HCT116 (cell line): ENCODE measurements at regions not wholly inside any gene's neighbourhood (a gene's known extent, or its start where the extent isn't known, plus 50 kb on each side); places are given as distances from the start of the nearest gene placed in this dataset.

ENCODE experiments used
- ATAC-seq: fragments of 200-7000 bp; cut with Tn5 transposase; 2 replicates; pipeline ENCODE4 v1.9.1; 2020; ENCODE audit warnings: mild to moderate bottlenecking, moderate library complexity
- BruUV-seq: library from RNA; stranded (reverse); fragments of 400-500 nt; replicated peaks from 2 replicates; lab custom pipeline; 2021; lab: Mats Ljungman, UMichigan
- CTCF ChIA-PET: fragments of 300-600 bp; sonication (Branson Sonifier 250); formaldehyde crosslinking; loops from one replicate; lab custom pipeline; 2021; ENCODE audit warnings: antibody characterized with exemption; lab: Charles Lee
- POLR2A ChIA-PET: fragments of 300-600, 350-600 bp; sonication (Branson Sonifier 250); formaldehyde crosslinking; loops from one replicate; lab custom pipeline; 2021; ENCODE audit warnings: antibody characterized with exemption; lab: Charles Lee
- RAD21 ChIA-PET, 2 experiments: fragments of 300-600 bp; sonication (Branson Sonifier 250); formaldehyde crosslinking; loops; one replicate each; lab custom pipeline; 2023; ENCODE audit warnings: low total read pairs in 2 of 2; ENCODE audit not compliant: uncharacterized antibody in 2 of 2, unreplicated experiment in 2 of 2, low non-redundant PET in 1 of 2; lab: Charles Lee
- DNase-seq: peaks from one replicate; pipeline ENCODE4 v3.0.0-alpha.2; 2010; ENCODE audit warnings: low read depth, low spot score
- H2AFZ ChIP-seq: fragments of 200-600 bp; shearing (Covaris generic), sonication (generic); 2 replicates; pipeline ENCODE4 v1.6.1; 2017; ENCODE audit warnings: low read depth, mixed run types, mixed read lengths, antibody characterized with exemption, low read length; ENCODE audit not compliant: poor library complexity, severe bottlenecking
- H3K27ac ChIP-seq: 2 replicates; pipeline ENCODE4 v1.5.1; 2012; ENCODE audit warnings: low read depth, low read length
- H3K27me3 ChIP-seq: fragments of 200-600 bp; sonication (generic); 2 replicates; pipeline ENCODE4 v1.6.1; 2016; ENCODE audit warnings: mixed run types, low read length, mixed read lengths; ENCODE audit not compliant: insufficient read depth
- H3K36me3 ChIP-seq, 2 experiments: fragments of 200-500 bp in 1 of 2; fragments of 200-600 bp in 1 of 2; sonication (Bioruptor generic) in 1 of 2; sonication (generic) in 1 of 2; 2 replicates each; pipeline versions ENCODE4 v1.5.1 to v1.6.1; 2014 to 2016; ENCODE audit warnings: low read length in 2 of 2, inconsistent platforms in 1 of 2, mixed read lengths in 1 of 2, mixed run types in 1 of 2; ENCODE audit not compliant: insufficient read depth in 2 of 2, control insufficient read depth in 1 of 2
- H3K4me1 ChIP-seq, 2 experiments: fragments of 200-600 bp in 1 of 2; sonication (generic) in 1 of 2; 2 replicates each; pipeline versions ENCODE4 v1.5.1 to v1.6.1; 2012 to 2017; ENCODE audit warnings: low read length in 2 of 2, inconsistent platforms in 1 of 2, mild to moderate bottlenecking in 1 of 2, mixed read lengths in 1 of 2, mixed run types in 1 of 2, moderate library complexity in 1 of 2; ENCODE audit not compliant: insufficient read depth in 2 of 2, control insufficient read depth in 1 of 2
- H3K4me2 ChIP-seq: fragments of 200-600 bp; sonication (generic); 2 replicates; pipeline ENCODE4 v1.6.1; 2017; ENCODE audit warnings: mixed run types, low read length, mixed read lengths
- H3K4me3 ChIP-seq, 2 experiments: fragments of 200-600 bp in 1 of 2; sonication (generic) in 1 of 2; replicated peaks in 1 of 2; 2 replicates each; pipeline ENCODE4 v1.5.1; 2011 to 2016; ENCODE audit warnings: low read length in 2 of 2, control low read depth in 1 of 2, low read depth in 1 of 2, mild to moderate bottlenecking in 1 of 2, mixed read lengths in 1 of 2, mixed run types in 1 of 2
- H3K79me2 ChIP-seq: fragments of 200-600 bp; sonication (generic); 2 replicates; pipeline ENCODE4 v1.6.1; 2017; ENCODE audit warnings: mild to moderate bottlenecking, mixed run types, low read length, moderate library complexity, mixed read lengths; ENCODE audit not compliant: insufficient read depth
- H3K9ac ChIP-seq: fragments of 200-600 bp; sonication (generic); 2 replicates; pipeline ENCODE4 v1.6.1; 2016; ENCODE audit warnings: low read length, mixed read lengths
- H3K9me2 ChIP-seq: fragments of 200-600 bp; sonication (generic), shearing (Covaris generic); 2 replicates; pipeline ENCODE4 v1.6.1; 2017; ENCODE audit warnings: mixed run types, mild to moderate bottlenecking, moderate library complexity; ENCODE audit not compliant: insufficient read depth
- H3K9me3 ChIP-seq, 2 experiments: fragments of 200-500 bp in 1 of 2; fragments of 200-600 bp in 1 of 2; sonication (Bioruptor generic) in 1 of 2; sonication (generic) in 1 of 2; 2 replicates each; pipeline ENCODE4 v1.6.1; 2014 to 2017; ENCODE audit warnings: low read length in 2 of 2, mixed read lengths in 2 of 2, inconsistent platforms in 1 of 2, low read depth in 1 of 2, mild to moderate bottlenecking in 1 of 2, mixed run types in 1 of 2, moderate library complexity in 1 of 2; ENCODE audit not compliant: control insufficient read depth in 1 of 2, insufficient read depth in 1 of 2
- H4K20me1 ChIP-seq: fragments of 200-600 bp; sonication (generic), shearing (Covaris generic); 2 replicates; pipeline ENCODE4 v1.6.1; 2017; ENCODE audit warnings: mixed run types, mild to moderate bottlenecking, moderate library complexity; ENCODE audit not compliant: insufficient read depth
- CBX3 ChIP-seq: IDR thresholded peaks from 2 replicates; pipeline ENCODE4 v1.6.1; 2012; ENCODE audit warnings: low read depth
- CEBPB ChIP-seq: IDR thresholded peaks from 2 replicates; pipeline ENCODE4 v1.6.1; 2012; ENCODE audit warnings: low read depth
- EGR1 ChIP-seq: IDR thresholded peaks from 2 replicates; pipeline ENCODE4 v1.6.1; 2012; ENCODE audit warnings: low read depth
- EZH2 ChIP-seq: fragments of 200-600 bp; sonication (generic); IDR thresholded peaks from 2 replicates; pipeline ENCODE4 v1.6.1; 2017; ENCODE audit warnings: antibody characterized with exemption, mixed run types
- EZH2phosphoT487 ChIP-seq: fragments of 200-600 bp; IDR thresholded peaks from 2 replicates; pipeline ENCODE4 v1.6.1; 2018; ENCODE audit warnings: antibody characterized with exemption, borderline replicate concordance
- FOSL1 ChIP-seq: IDR thresholded peaks from 2 replicates; pipeline ENCODE4 v1.6.1; 2012; ENCODE audit warnings: low read depth
- POLR2A ChIP-seq: IDR thresholded peaks from 2 replicates; pipeline ENCODE4 v1.7.0; 2011; ENCODE audit warnings: borderline replicate concordance; ENCODE audit not compliant: insufficient read depth, insufficient read length; ENCODE audit errors: extremely low read depth
- POLR2AphosphoS5 ChIP-seq: IDR thresholded peaks from 2 replicates; pipeline ENCODE4 v1.6.1; 2011; ENCODE audit warnings: mild to moderate bottlenecking, low read depth, low read length, moderate library complexity
- SIN3A ChIP-seq: IDR thresholded peaks from 2 replicates; pipeline ENCODE4 v1.6.1; 2012; ENCODE audit warnings: low read depth
- SRF ChIP-seq: IDR thresholded peaks from 2 replicates; pipeline ENCODE4 v1.6.1; 2012; ENCODE audit warnings: low read depth
- TCF7L2 ChIP-seq: IDR thresholded peaks from 2 replicates; pipeline ENCODE4 v1.7.0; 2011; ENCODE audit warnings: borderline replicate concordance, inconsistent platforms; ENCODE audit not compliant: insufficient read depth, insufficient read length; ENCODE audit errors: extremely low read depth
- YY1 ChIP-seq: IDR thresholded peaks from 2 replicates; pipeline ENCODE4 v1.6.1; 2011; ENCODE audit warnings: low read length, low read depth, moderate library complexity, mild to moderate bottlenecking; ENCODE audit not compliant: insufficient replicate concordance; ENCODE audit errors: extremely low read depth
- ZNF274 ChIP-seq: fragments of 200-500 bp; sonication (Bioruptor generic); IDR thresholded peaks from 2 replicates; pipeline ENCODE4 v1.6.1; 2014; ENCODE audit warnings: mild to moderate bottlenecking, low read depth, low read length, inconsistent platforms
- intact Hi-C: fragments of 100-400 bp; cut with micrococcal nuclease; formaldehyde crosslinking; loops from 2 replicates; pipeline ENCODE4 v1.10.0; 2022
- TF ChIP-seq, protein P1 (sequence below): IDR thresholded peaks from 2 replicates; pipeline ENCODE4 v1.6.1; 2012
- TF ChIP-seq, protein P2 (sequence below): IDR thresholded peaks from 2 replicates; pipeline ENCODE4 v1.6.1; 2011; ENCODE audit warnings: mild to moderate bottlenecking, low read length, moderate library complexity; ENCODE audit not compliant: insufficient replicate concordance; ENCODE audit errors: extremely low read depth
- TF ChIP-seq, protein P3 (sequence below): IDR thresholded peaks from 2 replicates; pipeline ENCODE4 v1.6.1; 2012
- TF ChIP-seq, protein P4 (sequence below): IDR thresholded peaks from 2 replicates; pipeline ENCODE4 v1.6.1; 2012; ENCODE audit warnings: low read depth

DNA sequence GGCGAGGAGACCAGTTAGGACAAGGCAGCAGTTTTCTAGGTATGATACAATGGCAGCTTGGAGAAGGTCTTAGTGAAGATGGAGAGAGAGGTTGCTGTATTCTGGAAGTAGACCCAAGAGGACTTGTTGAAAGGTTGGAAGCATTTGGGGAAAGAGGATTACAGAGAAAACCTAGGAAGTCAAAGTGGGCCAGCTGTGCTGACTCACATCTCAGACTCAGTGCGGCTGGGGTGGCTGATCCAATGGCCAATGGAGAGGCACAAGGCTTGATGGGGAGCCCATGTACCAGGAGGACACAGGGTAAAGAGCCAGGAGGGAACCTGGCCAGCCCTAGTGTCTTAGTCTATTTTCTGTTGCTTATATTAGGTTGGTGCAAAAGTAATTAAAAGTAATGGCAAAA, 194.5 kb upstream of the GALNT17 start:
- ChIA-PET POLR2A (no interaction called here), RAD21 (no interaction called here), CTCF (no interaction called here)
- H3K9me3 ChIP-seq = peaks cover 0 to 10% of the 10 kb centered on the region in 2 experiments; a peak in 2 of 4 replicates
- H3K9ac ChIP-seq = no peak overlapping the region
- no peaks in the 10 kb centered on the region for H3K36me3 ChIP-seq
- H2AFZ ChIP-seq = no peak overlapping the region
- H3K4me1 ChIP-seq = no peaks in the 10 kb centered on the region
- no peak overlapping the region for H3K4me3 ChIP-seq
- ATAC-seq (no peak), DNase-seq (no peak)
- H3K27me3 ChIP-seq = no peaks in the 10 kb centered on the region
- H3K79me2 ChIP-seq = no peaks in the 10 kb centered on the region
- H3K9me2 ChIP-seq = no peaks in the 10 kb centered on the region
- TF ChIP-seq, protein P1, sequence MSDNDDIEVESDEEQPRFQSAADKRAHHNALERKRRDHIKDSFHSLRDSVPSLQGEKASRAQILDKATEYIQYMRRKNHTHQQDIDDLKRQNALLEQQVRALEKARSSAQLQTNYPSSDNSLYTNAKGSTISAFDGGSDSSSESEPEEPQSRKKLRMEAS = no peak
- TF ChIP-seq TCF7L2 (no peak), EZH2 (no peak), SRF (no peak), SIN3A (no peak), POLR2A (no peak), EGR1 (no peak), CEBPB (no peak), POLR2AphosphoS5 (no peak), EZH2phosphoT487 (no peak), ZNF274 (no peak), CBX3 (no peak), FOSL1 (no peak), YY1 (no peak)
- TF ChIP-seq, protein P2, sequence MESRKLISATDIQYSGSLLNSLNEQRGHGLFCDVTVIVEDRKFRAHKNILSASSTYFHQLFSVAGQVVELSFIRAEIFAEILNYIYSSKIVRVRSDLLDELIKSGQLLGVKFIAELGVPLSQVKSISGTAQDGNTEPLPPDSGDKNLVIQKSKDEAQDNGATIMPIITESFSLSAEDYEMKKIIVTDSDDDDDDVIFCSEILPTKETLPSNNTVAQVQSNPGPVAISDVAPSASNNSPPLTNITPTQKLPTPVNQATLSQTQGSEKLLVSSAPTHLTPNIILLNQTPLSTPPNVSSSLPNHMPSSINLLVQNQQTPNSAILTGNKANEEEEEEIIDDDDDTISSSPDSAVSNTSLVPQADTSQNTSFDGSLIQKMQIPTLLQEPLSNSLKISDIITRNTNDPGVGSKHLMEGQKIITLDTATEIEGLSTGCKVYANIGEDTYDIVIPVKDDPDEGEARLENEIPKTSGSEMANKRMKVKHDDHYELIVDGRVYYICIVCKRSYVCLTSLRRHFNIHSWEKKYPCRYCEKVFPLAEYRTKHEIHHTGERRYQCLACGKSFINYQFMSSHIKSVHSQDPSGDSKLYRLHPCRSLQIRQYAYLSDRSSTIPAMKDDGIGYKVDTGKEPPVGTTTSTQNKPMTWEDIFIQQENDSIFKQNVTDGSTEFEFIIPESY = no peak
- TF ChIP-seq, protein P3, sequence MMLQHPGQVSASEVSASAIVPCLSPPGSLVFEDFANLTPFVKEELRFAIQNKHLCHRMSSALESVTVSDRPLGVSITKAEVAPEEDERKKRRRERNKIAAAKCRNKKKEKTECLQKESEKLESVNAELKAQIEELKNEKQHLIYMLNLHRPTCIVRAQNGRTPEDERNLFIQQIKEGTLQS = no peak
- TF ChIP-seq, protein P4, sequence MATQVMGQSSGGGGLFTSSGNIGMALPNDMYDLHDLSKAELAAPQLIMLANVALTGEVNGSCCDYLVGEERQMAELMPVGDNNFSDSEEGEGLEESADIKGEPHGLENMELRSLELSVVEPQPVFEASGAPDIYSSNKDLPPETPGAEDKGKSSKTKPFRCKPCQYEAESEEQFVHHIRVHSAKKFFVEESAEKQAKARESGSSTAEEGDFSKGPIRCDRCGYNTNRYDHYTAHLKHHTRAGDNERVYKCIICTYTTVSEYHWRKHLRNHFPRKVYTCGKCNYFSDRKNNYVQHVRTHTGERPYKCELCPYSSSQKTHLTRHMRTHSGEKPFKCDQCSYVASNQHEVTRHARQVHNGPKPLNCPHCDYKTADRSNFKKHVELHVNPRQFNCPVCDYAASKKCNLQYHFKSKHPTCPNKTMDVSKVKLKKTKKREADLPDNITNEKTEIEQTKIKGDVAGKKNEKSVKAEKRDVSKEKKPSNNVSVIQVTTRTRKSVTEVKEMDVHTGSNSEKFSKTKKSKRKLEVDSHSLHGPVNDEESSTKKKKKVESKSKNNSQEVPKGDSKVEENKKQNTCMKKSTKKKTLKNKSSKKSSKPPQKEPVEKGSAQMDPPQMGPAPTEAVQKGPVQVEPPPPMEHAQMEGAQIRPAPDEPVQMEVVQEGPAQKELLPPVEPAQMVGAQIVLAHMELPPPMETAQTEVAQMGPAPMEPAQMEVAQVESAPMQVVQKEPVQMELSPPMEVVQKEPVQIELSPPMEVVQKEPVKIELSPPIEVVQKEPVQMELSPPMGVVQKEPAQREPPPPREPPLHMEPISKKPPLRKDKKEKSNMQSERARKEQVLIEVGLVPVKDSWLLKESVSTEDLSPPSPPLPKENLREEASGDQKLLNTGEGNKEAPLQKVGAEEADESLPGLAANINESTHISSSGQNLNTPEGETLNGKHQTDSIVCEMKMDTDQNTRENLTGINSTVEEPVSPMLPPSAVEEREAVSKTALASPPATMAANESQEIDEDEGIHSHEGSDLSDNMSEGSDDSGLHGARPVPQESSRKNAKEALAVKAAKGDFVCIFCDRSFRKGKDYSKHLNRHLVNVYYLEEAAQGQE = no peak
- H3K27ac ChIP-seq = no peak overlapping the region
- H3K4me2 ChIP-seq = no peak overlapping the region
- H4K20me1 ChIP-seq = no peaks in the 10 kb centered on the region
- intact Hi-C loops = no loop called here
- BruUV-seq = no TSS peak
